ENCODE measurements at regions not wholly inside any gene's neighbourhood (a gene's known extent, or its start where the extent isn't known, plus 50 kb on each side); places are given as distances from the start of the nearest gene placed in this dataset.

- DNase-seq = no peak
- no peak overlapping the region for H2AFZ ChIP-seq
- no peak overlapping the region for H3K4me3 ChIP-seq
- intact Hi-C loops (cut with micrococcal nuclease; ENCODE audit: unreplicated experiment) = no loop called here
- no peak overlapping the region for H3K27ac ChIP-seq
- TF ChIP-seq EZH2 (IDR thresholded peaks at IDR 0.05; ENCODE audit: low read depth) (no peak), CTCF (conservative IDR thresholded peaks at IDR 0.05) (no peak)
- CTCF ChIA-PET = no interaction called here
- H3K4me1 ChIP-seq (replicated peaks; ENCODE audit: insufficient read depth) = no peaks in the 10 kb centered on the region
- no peaks in the 10 kb centered on the region for H3K9me3 ChIP-seq (ENCODE audit: insufficient read depth, low read depth)
- no peaks in the 10 kb centered on the region for H3F3A ChIP-seq (ENCODE audit: insufficient read depth, low read depth)
- no peaks in the 10 kb centered on the region for H4K20me1 ChIP-seq (ENCODE audit: insufficient read depth)
- no TSS peak for BruUV-seq (replicated peaks)
- H3K36me3 ChIP-seq (ENCODE audit: low read depth) = no peaks in the 10 kb centered on the region
- POLR2A ChIA-PET (ENCODE audit: unreplicated experiment) = no interaction called here
- H3K27me3 ChIP-seq (ENCODE audit: insufficient read depth, low read depth) = no peaks in the 10 kb centered on the region
- H3K9me2 ChIP-seq (ENCODE audit: insufficient read depth) = no peaks in the 10 kb centered on the region
- H3K79me2 ChIP-seq (ENCODE audit: low read depth) = no peaks in the 10 kb centered on the region
- no peak overlapping the region for H3K4me2 ChIP-seq
Observed at GRCh38 chr12:92272061-92272964, 126.7 kb upstream of the BTG1 start.

GRCh38 chr12:92271341-92271740, 125.7 kb upstream of the BTG1 start:
- Histone ChIP-seq H3K36me3 (ENCODE audit: low read depth) (no peaks in the 10 kb centered on the region), H3K4me1 (replicated peaks; ENCODE audit: insufficient read depth) (no peaks in the 10 kb centered on the region), H4K20me1 (ENCODE audit: insufficient read depth) (no peaks in the 10 kb centered on the region), H3K4me3 (no peak overlapping the region), H3K9me2 (ENCODE audit: insufficient read depth) (no peaks in the 10 kb centered on the region), H3F3A (ENCODE audit: insufficient read depth, low read depth) (no peaks in the 10 kb centered on the region), H3K4me2 (no peak overlapping the region), H2AFZ (no peak overlapping the region), H3K79me2 (ENCODE audit: low read depth) (no peaks in the 10 kb centered on the region), H3K9me3 (ENCODE audit: insufficient read depth, low read depth) (no peaks in the 10 kb centered on the region), H3K27ac (no peak overlapping the region), H3K27me3 (ENCODE audit: insufficient read depth, low read depth) (no peaks in the 10 kb centered on the region)
- intact Hi-C loops (cut with micrococcal nuclease; ENCODE audit: unreplicated experiment) = no loop called here
- ChIA-PET POLR2A (ENCODE audit: unreplicated experiment) (no interaction called here), CTCF (no interaction called here)
- BruUV-seq (replicated peaks) = no TSS peak
- TF ChIP-seq CTCF (conservative IDR thresholded peaks at IDR 0.05) (no peak), EZH2 (IDR thresholded peaks at IDR 0.05; ENCODE audit: low read depth) (no peak)
- DNase-seq = no peak

GRCh38 chr12:92270521-92270920, 124.9 kb upstream of the BTG1 start:
- no peaks in the 10 kb centered on the region for H3K9me2 ChIP-seq (ENCODE audit: insufficient read depth)
- no peaks in the 10 kb centered on the region for H3K27me3 ChIP-seq (ENCODE audit: insufficient read depth, low read depth)
- H3K4me1 ChIP-seq (replicated peaks; ENCODE audit: insufficient read depth) = no peaks in the 10 kb centered on the region
- H2AFZ ChIP-seq = no peak overlapping the region
- H3K9me3 ChIP-seq (ENCODE audit: insufficient read depth, low read depth) = no peaks in the 10 kb centered on the region
- TF ChIP-seq EZH2 (IDR thresholded peaks at IDR 0.05; ENCODE audit: low read depth) = no peak
- no peak for TF ChIP-seq CTCF (conservative IDR thresholded peaks at IDR 0.05)
- ChIA-PET CTCF (interaction anchor here (0.6 kb wide), 1 partner anchor 19 kb away, joined by 3 read pairs; no protein-coding TSS in a partner anchor), POLR2A (ENCODE audit: unreplicated experiment) (no interaction called here)
- H3K79me2 ChIP-seq (ENCODE audit: low read depth) = no peaks in the 10 kb centered on the region
- intact Hi-C loops (cut with micrococcal nuclease; ENCODE audit: unreplicated experiment) = no loop called here
- no peak for DNase-seq
- no peak overlapping the region for H3K27ac ChIP-seq
- no peaks in the 10 kb centered on the region for H4K20me1 ChIP-seq (ENCODE audit: insufficient read depth)
- no peak overlapping the region for H3K4me2 ChIP-seq
- no peak overlapping the region for H3K4me3 ChIP-seq
- no peaks in the 10 kb centered on the region for H3F3A ChIP-seq (ENCODE audit: insufficient read depth, low read depth)
- H3K36me3 ChIP-seq (ENCODE audit: low read depth) = no peaks in the 10 kb centered on the region
- BruUV-seq (replicated peaks) = no TSS peak
